ENCODE measurements at regions not wholly inside any gene's neighbourhood (a gene's known extent, or its start where the extent isn't known, plus 50 kb on each side); places are given as distances from the start of the nearest gene placed in this dataset.

DNA sequence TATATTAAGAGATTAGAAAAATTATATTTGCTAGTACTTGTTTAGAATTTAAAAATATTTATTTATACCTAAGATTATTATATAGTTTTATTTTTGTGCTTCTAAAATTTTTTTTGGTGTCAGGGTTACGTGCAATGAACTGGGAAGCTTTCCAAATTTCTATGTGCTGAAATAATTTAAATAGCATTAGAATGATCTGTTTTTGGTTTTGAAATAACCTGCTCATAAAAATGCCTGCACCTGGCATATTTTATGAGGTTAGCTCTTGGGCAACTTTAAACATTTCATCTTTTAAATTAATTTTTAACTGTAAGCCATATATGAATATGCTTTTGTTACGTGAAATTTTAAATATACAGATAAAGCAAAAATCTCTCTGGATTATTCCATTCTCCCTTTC lies 482.5 kb downstream of the GLRX3 start:
- no peak for DNase-seq (ENCODE audit: low read depth in 2 of 2)

- no peak for DNase-seq (ENCODE audit: low read depth in 2 of 2)
Measured at GRCh38 chr10:130621231-130621775, 485.1 kb downstream of the GLRX3 start.

GRCh38 chr10:130623680-130624267 lies 487.6 kb downstream of the GLRX3 start:
- DNase-seq (ENCODE audit: low read depth in 2 of 2) = no peak

GRCh38 chr10:130627346-130628045 lies 491.3 kb downstream of the GLRX3 start:
- DNase-seq (ENCODE audit: low read depth in 2 of 2) = no peak

- DNase-seq (ENCODE audit: low read depth in 2 of 2) = no peak
Measured at GRCh38 chr10:130630135-130630534, 493.9 kb downstream of the GLRX3 start.

DNA sequence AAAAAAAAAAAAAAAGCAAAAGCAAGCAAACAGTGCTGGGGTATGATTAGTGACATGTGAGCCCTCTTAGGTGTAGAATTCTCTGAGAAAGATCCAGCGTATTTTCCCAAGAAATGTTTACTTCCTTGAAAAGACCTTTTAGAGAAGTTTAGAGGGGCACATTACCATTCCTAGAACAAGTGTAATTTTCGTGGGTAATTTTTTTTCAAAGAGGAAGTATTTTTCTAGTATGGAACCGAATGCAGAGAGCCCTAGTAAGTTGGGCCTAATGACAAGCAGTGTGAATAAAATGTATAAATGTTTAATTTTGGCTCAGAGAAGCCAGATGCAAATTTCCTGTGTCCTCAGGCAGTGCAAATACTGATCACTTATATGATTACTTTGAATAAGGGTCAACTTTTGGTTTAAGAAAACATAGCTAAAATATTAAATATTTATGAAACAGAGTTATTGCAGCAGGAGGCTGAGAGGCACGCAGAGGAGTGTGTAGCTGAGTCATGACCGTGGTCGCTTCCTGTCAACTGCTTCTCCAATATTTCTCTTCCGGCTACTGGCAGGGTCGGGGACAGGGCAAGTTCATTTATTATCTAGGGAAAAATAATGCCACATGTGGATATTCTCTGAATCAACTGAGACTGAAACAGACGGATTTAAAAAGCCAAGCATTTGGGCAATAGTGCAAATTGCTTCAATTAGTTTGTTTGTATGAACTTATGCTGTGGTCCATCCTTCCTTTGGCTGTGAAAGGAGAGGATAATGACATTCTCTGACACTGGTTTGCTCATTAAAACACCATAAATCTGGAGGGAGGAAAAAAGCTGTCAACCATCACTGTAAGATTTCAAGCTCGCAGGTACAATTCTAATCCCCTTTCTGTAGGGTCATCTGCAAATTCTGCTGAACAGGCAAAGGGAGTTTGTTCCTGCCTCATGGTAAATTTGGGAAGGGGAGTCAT lies 495.2 kb downstream of the GLRX3 start:
- no peak for DNase-seq (ENCODE audit: low read depth in 2 of 2)

DNA sequence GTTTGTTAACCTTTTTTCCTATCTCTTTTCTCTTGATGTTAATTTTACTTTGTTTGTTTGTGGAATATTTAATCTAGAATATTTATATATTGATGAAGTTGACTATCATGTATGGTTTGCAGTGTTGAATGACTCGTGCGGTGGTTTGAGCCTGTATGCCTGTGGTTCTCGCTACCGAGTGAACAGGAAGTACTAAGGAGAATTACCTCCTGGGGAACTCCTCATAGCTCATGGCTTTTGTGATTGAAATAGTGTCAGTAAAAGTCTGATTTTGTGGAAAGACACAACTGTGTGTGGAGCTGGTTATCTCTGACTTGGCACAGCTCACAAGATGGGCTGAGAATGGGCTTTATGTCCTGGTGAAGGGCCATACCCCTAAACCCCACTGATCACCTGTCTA lies 498.6 kb downstream of the GLRX3 start:
- no peak for DNase-seq (ENCODE audit: low read depth in 2 of 2)

- DNase-seq (ENCODE audit: low read depth in 2 of 2) = no peak
Measured at GRCh38 chr10:130635528-130635927, 499.3 kb downstream of the GLRX3 start.

- no peak for DNase-seq (ENCODE audit: low read depth in 2 of 2)
Measured at GRCh38 chr10:130636313-130636930, 500.2 kb downstream of the GLRX3 start.

- DNase-seq (ENCODE audit: low read depth in 2 of 2) = no peak
Measured at GRCh38 chr10:130637089-130637676, 501.0 kb downstream of the GLRX3 start.

DNA sequence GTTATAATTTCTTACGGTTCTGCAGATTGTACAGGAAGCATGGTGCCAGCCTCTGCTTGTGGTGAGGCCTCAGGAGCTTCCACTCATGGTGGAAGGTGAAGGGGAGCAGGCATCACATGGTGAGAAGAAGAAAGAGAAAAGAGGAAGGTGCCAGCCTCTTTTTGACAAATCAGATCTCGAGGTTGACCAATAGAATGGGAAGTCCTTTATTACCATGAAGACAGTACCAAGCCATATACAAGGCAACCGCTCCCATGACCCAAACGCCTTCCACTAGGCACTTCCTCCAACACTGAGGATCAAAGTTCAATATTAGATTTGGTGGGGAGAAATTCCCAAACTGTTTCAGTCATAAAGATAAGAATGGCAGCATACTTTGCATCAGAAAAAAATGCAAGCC lies 502.8 kb downstream of the GLRX3 start:
- DNase-seq (ENCODE audit: low read depth in 2 of 2) = no peak

DNA sequence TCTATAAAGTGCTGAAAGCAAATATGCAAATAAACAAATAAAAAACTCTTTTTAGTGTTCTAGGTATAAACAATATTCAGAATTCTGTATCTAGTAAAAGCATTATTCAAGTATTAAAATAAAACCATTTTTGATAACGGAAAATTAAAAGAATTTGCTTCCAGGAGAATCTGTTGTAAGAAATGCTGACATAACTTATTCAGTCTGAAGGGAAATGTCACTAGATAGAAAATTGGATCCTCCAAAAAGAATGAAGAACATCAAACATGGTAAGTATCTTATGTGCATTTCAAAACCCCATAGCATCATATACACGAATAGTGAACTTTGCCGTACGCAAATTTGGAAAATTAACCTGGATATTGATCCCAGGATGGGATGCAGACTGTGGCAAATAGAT lies 506.7 kb downstream of the GLRX3 start:
- no peak for DNase-seq (ENCODE audit: low read depth in 2 of 2)

GRCh38 chr10:130647341-130647740 lies 511.1 kb downstream of the GLRX3 start:
- no peak for DNase-seq (ENCODE audit: low read depth in 2 of 2)

GRCh38 chr10:130648807-130649206 lies 512.6 kb downstream of the GLRX3 start:
- DNase-seq (ENCODE audit: low read depth in 2 of 2) = no peak

DNA sequence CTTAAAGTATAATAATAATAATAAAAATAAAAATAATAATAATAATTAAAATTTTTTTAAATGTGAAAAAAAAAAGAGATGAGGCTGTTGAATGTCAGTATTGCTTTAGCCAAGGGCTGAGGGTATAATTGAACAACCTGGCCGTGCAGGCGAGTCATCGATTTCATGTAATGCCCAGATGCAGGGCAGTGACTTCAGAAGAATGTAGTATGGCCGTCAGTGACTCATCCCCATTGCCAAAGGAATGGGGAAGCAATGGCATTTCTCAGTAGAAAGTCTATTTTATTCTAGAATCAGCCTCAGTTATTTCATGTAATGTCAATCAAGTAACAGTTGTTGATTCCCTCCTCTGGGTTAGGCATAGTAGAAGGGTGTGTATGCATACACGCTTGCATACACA lies 516.4 kb downstream of the GLRX3 start:
- no peak for DNase-seq (ENCODE audit: low read depth in 2 of 2)

DNA sequence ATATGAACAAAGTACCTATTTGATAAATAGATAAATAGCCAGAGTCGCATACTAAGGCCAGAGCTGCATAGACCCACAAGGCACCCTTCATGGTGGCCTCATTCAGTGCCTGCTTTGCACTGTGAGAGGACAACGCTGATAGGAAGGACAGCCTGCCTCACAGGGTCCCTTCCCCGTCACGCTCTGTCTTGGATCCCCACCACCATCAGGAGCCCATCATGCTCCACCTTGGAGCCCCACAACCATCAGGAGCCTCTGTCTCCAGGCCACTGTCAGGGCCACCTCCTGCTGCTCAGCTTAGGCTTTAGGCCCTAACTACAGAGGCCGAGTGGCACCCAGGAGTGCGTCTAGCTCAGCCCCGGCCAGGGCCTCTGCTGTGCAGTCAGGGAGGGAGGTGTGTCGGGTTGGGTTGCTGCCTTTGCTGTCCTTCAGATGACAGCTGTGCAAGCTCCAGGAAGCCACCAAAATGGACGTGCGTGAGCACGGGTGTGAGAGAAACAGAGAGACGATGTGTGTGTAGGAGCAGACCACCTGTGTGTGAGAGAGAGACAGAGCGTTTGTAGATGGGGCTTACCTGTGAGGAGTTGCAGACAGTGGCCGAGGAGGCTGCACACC lies 516.9 kb downstream of the GLRX3 start:
- DNase-seq (ENCODE audit: low read depth in 2 of 2) = no peak

DNA sequence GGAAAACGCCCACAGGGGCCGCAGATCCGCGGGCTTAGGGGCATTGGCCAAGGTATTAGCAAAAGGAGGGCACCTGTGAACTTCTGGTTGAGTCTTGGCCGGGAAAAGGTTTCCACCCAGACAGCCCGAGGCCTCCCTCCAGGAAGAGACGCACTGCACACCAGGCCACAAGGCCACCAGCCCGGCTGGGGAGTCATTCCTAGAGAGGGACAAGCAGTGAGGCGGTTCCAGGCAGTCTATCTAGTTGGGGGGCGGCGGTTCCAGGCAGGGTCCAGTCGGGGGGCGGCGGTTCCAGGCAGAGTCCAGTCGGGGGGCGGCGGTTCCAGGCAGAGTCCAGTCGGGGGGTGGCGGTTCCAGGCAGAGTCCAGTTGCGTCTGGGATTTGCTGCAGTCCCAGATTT lies 518.5 kb downstream of the GLRX3 start:
- no peak for DNase-seq (ENCODE audit: low read depth in 2 of 2)

DNA sequence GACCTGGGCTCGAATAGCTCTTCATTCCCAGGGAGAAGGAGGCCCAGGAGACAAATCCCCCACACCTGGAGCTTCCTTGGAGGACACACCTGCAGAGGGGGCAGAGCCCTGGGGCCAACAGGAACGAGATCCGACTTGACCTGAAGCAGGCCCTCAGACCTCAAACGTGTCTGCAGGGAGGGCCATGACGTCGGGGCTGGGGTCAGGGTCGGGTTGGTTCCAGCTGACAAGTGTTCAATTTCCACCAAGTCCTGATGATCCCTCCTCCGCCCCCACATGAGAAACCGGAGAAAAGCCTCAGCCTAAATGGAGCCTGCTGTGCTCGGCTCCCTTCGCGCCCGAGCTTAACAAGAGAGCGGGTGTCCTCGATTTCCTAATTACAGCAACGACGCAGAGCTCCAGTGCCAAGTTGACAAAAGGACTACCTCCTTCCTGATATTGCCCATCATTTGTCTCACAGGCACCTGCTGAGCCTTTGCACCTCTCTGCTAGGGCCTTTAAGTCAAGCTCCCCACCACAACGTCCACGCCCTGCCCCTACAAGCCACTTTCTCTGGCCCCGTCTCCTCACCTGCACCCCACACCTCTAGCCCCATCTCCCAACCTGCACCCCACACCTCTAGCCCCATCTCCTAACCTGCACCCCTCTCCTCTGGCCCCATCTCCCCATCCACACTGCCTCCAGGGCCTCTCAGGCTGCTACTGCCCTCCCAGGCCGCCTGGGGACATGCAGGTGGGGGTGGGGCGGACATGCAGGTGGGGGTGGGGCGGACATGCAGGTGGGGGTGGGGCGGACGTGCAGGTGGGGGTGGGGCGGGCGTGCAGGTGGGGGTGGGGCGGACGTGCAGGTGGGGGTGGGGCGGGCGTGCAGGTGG lies 519.4 kb downstream of the GLRX3 start:
- no peak for DNase-seq (ENCODE audit: low read depth in 2 of 2)

DNA sequence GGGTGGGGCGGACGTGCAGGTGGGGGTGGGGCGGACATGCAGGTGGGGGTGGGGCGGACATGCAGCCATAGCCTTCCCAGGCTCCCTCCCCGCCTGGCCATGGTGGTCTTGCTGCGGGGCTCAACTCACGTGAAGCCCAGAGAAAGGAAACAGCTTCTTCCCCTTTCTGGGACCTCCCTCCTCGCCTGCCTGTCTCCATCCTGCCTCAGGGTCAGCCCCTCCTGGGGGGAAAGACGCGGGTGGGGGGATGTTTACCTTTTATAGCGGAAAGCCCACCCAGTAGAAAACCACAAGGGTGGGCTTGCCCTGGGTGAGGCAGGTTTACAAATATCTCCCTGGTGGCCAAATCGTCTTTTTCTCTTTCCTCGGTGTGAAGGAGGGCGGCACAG lies 520.0 kb downstream of the GLRX3 start:
- no peak for DNase-seq (ENCODE audit: low read depth in 2 of 2)

DNA sequence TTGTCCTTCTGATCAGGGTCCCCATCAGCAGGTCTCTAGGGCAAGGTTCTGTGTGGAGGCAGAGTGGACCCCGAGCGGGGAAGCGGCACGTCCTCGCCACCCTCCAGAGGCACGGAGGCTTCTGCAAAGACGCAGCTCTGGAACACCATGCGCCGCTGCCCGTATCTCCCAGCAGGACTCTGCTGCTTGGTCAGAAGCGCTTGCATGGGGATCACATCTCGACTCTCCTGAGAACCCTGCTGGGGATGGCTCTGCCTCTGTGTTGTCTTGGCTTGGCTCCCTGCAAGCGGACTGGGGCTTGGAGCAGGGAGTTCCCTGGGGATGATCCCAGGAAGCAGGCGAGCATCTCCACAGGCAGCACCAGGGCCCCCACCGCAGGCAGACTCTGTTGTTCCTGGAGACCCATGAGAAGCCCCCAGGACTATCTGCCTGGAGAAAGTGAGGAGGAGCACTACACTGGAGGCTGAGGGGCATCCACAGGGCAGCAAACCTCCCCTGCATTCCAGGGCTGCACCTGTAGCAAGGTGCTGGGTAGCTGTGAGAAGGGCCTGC lies 520.5 kb downstream of the GLRX3 start:
- no peak for DNase-seq (ENCODE audit: low read depth in 2 of 2)

Measured in stimulated activated CD4-positive, alpha-beta T cell treated with anti-CD3 and anti-CD28 coated beads, Interleukin-4, amount 100 ng/mL, for 48 hours (primary cell).